RWPE1 (cell line): ENCODE measurements at regions not wholly inside any gene's neighbourhood (a gene's known extent, or its start where the extent isn't known, plus 50 kb on each side); places are given as distances from the start of the nearest gene placed in this dataset.

Experiments used
- CTCF ChIA-PET: fragments of 350-600 bp; sonication (Branson Sonifier 250); formaldehyde crosslinking; extraction: SDS; loops from one replicate; lab custom pipeline; 2021; lab: Yijun Ruan, JAX
- POLR2A ChIA-PET: fragments of 400-600 bp; formaldehyde crosslinking; extraction: SDS; loops from one replicate; lab custom pipeline; 2020; ENCODE audit warnings: antibody characterized with exemption; ENCODE audit not compliant: low non-redundant PET; lab: Yijun Ruan, JAX
- DNase-seq: peaks from one replicate; pipeline ENCODE4 v3.0.0; 2012; ENCODE audit warnings: low spot score
- H3K27ac ChIP-seq: fragments of 450-650 bp; 2 replicates; pipeline ENCODE4 v1.5.1; 2017
- TF ChIP-seq, protein P1 (sequence below): fragments of 450-650 bp; conservative IDR thresholded peaks from 2 replicates; pipeline ENCODE4 v1.5.1; 2017; ENCODE audit warnings: low read depth, mild to moderate bottlenecking

DNA sequence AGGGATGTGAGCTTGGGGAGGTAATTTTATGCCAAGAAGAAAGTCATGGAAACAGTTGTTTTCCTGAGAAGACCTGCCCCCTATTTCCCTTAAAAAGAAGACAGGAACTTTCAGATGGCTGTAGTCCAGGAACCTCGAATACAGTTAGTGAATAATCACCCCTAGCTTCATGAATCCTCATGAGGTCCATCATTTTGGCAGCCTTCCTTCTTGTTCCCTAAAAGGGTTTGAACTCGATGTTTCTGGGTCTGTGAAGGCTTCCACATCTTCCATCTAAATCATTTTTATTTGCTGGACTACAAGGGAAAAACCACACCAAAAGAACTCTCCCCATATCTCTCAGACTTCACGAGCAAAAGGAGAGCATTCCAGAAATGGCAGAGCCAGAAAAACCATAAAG lies 290.8 kb downstream of the SLC4A3 start:
- ChIA-PET POLR2A (no interaction called here), CTCF (interaction anchor here (0.7 to 0.8 kb wide), 2 partner anchors 133 to 491 kb away, joined by 3 read pairs; no protein-coding TSS in a partner anchor)
- H3K27ac ChIP-seq = no peak overlapping the region
- TF ChIP-seq, protein P1, sequence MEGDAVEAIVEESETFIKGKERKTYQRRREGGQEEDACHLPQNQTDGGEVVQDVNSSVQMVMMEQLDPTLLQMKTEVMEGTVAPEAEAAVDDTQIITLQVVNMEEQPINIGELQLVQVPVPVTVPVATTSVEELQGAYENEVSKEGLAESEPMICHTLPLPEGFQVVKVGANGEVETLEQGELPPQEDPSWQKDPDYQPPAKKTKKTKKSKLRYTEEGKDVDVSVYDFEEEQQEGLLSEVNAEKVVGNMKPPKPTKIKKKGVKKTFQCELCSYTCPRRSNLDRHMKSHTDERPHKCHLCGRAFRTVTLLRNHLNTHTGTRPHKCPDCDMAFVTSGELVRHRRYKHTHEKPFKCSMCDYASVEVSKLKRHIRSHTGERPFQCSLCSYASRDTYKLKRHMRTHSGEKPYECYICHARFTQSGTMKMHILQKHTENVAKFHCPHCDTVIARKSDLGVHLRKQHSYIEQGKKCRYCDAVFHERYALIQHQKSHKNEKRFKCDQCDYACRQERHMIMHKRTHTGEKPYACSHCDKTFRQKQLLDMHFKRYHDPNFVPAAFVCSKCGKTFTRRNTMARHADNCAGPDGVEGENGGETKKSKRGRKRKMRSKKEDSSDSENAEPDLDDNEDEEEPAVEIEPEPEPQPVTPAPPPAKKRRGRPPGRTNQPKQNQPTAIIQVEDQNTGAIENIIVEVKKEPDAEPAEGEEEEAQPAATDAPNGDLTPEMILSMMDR = no peak
- no peak for DNase-seq

DNA sequence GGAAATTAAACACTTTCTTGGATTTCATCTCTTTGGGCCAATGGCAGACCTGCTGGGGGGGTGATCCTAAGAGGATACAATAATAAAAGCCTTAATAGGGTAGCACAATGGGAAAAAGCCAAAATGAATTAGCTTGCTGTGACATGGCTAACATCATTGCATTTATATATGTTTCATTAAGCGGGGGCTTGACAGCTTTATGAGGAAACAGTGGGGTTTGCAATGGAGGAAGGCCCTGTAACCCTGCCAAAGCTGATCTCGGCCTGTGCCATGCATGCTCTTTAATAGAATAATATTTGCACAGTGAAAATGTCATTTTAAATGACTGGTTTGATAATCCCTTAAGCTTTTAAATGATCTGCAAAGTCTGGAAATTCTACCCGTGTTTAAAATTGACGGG lies 291.5 kb downstream of the SLC4A3 start:
- no peak for DNase-seq
- POLR2A ChIA-PET = no interaction called here
- CTCF ChIA-PET = interaction anchor here (0.6 to 0.7 kb wide), 2 partner anchors 133 to 880 kb away, joined by 3 read pairs; no protein-coding TSS in a partner anchor
- no peak overlapping the region for H3K27ac ChIP-seq
- TF ChIP-seq, protein P1 = no peak

DNA sequence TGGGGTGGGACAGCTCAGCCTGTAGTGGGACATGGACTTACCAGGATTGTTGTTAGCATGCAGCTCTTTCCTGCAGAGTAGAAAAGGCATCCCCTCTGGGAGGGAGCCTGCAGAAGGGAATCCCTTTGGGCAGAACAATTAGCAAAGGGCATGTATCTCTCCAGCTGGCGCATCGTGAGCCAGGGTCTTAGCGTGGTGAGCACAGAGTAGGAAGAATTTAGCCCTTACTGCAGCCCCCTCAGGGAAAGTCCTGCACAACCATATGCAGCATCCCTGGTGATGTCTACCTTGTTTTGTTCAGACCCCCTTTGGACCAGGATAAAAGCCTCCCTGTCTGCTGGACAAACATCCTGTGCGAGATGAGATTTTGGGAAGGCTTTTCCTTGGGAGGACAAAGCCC lies 292.1 kb downstream of the SLC4A3 start:
- ChIA-PET POLR2A (no interaction called here), CTCF (no interaction called here)
- TF ChIP-seq, protein P1 = no peak
- no peak for DNase-seq
- H3K27ac ChIP-seq = no peak overlapping the region

DNA sequence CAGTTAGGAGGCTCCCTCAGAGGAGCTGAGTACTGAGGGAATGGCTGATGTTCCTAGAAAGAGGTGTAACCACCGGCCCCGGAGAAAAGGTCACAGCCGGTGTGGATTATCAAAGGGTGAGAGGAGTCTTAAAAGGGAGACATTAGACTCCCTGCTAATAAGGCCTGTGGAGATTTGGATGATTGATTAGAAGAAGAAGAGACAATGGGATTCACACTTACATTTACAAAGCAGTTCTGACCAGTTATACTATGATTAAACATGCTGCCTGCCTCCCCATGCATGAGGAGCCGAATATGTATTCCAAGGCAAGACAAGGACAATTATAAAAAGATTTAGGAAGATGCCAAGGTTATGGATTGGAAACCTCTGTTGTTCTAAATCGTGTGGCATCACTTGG lies 302.4 kb downstream of the SLC4A3 start:
- POLR2A ChIA-PET = no interaction called here
- no peak for DNase-seq
- CTCF ChIA-PET = no interaction called here
- no peak overlapping the region for H3K27ac ChIP-seq
- TF ChIP-seq, protein P1 = no peak

DNA sequence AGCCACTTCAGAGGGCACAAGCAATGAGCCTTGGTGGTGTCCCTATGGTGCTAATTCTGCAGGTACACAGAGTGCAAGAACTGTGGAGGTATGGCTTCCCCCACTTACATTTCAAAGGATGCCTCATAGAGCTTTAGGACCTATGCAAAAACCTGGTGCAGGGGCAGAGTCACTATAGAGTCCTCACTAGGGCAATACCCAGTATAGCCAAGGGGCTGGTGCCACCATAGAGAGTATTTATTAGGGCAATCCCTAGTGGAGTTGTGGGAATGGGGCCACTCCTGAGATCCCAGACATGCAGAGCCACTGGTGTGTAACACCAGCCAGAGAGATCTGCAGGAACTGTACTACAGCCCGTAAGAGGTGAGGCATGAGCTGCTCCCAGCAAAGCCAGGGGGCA lies 312.2 kb downstream of the SLC4A3 start:
- no peak overlapping the region for H3K27ac ChIP-seq
- ChIA-PET CTCF (interaction anchor here (0.8 kb wide), 1 partner anchor 12 kb away, joined by 4 read pairs; no protein-coding TSS in a partner anchor), POLR2A (no interaction called here)
- TF ChIP-seq, protein P1 = no peak
- DNase-seq = no peak

DNA sequence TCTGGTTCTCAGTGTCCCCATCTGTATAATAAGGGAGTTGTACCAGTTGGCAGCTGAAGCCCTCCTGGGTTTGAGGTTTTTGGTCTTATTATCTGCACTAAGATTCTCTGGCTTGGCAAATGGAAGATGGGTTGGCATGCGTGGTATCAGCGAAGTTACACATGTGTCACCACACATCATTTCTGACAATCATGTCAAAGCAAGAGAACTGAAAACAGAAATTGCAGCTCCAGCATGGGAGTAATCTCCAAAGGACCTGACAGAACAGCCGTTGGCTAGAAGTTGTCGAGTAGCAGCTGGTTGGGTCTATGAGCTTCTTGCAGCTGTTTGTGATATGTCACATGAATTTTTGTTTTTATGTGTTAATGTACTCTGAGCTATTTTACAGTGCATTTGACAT lies 317.4 kb downstream of the SLC4A3 start:
- ChIA-PET POLR2A (no interaction called here), CTCF (no interaction called here)
- H3K27ac ChIP-seq = no peak overlapping the region
- no peak for DNase-seq
- TF ChIP-seq, protein P1 = no peak
